HCT116 (cell line): ENCODE measurements at regions not wholly inside any gene's neighbourhood (a gene's known extent, or its start where the extent isn't known, plus 50 kb on each side); places are given as distances from the start of the nearest gene placed in this dataset.

Experiments
- ATAC-seq: fragments of 200-7000 bp; cut with Tn5 transposase; 2 replicates; pipeline ENCODE4 v1.9.1; 2020; ENCODE audit warnings: mild to moderate bottlenecking, moderate library complexity
- BruUV-seq: library from RNA; stranded (reverse); fragments of 400-500 nt; replicated peaks from 2 replicates; lab custom pipeline; 2021; lab: Mats Ljungman, UMichigan
- CTCF ChIA-PET: fragments of 300-600 bp; sonication (Branson Sonifier 250); formaldehyde crosslinking; loops from one replicate; lab custom pipeline; 2021; ENCODE audit warnings: antibody characterized with exemption; lab: Charles Lee
- POLR2A ChIA-PET: fragments of 300-600, 350-600 bp; sonication (Branson Sonifier 250); formaldehyde crosslinking; loops from one replicate; lab custom pipeline; 2021; ENCODE audit warnings: antibody characterized with exemption; lab: Charles Lee
- RAD21 ChIA-PET, 2 experiments: fragments of 300-600 bp; sonication (Branson Sonifier 250); formaldehyde crosslinking; loops; one replicate each; lab custom pipeline; 2023; ENCODE audit warnings: low total read pairs in 2 of 2; ENCODE audit not compliant: uncharacterized antibody in 2 of 2, unreplicated experiment in 2 of 2, low non-redundant PET in 1 of 2; lab: Charles Lee
- DNase-seq: peaks from one replicate; pipeline ENCODE4 v3.0.0-alpha.2; 2010; ENCODE audit warnings: low read depth, low spot score
- H2AFZ ChIP-seq: fragments of 200-600 bp; shearing (Covaris generic), sonication (generic); 2 replicates; pipeline ENCODE4 v1.6.1; 2017; ENCODE audit warnings: low read depth, mixed run types, mixed read lengths, antibody characterized with exemption, low read length; ENCODE audit not compliant: poor library complexity, severe bottlenecking
- H3K27ac ChIP-seq: 2 replicates; pipeline ENCODE4 v1.5.1; 2012; ENCODE audit warnings: low read depth, low read length
- H3K27me3 ChIP-seq: fragments of 200-600 bp; sonication (generic); 2 replicates; pipeline ENCODE4 v1.6.1; 2016; ENCODE audit warnings: mixed run types, low read length, mixed read lengths; ENCODE audit not compliant: insufficient read depth
- H3K36me3 ChIP-seq, 2 experiments: fragments of 200-500 bp in 1 of 2; fragments of 200-600 bp in 1 of 2; sonication (Bioruptor generic) in 1 of 2; sonication (generic) in 1 of 2; 2 replicates each; pipeline versions ENCODE4 v1.5.1 to v1.6.1; 2014 to 2016; ENCODE audit warnings: low read length in 2 of 2, inconsistent platforms in 1 of 2, mixed read lengths in 1 of 2, mixed run types in 1 of 2; ENCODE audit not compliant: insufficient read depth in 2 of 2, control insufficient read depth in 1 of 2
- H3K4me1 ChIP-seq, 2 experiments: fragments of 200-600 bp in 1 of 2; sonication (generic) in 1 of 2; 2 replicates each; pipeline versions ENCODE4 v1.5.1 to v1.6.1; 2012 to 2017; ENCODE audit warnings: low read length in 2 of 2, inconsistent platforms in 1 of 2, mild to moderate bottlenecking in 1 of 2, mixed read lengths in 1 of 2, mixed run types in 1 of 2, moderate library complexity in 1 of 2; ENCODE audit not compliant: insufficient read depth in 2 of 2, control insufficient read depth in 1 of 2
- H3K4me2 ChIP-seq: fragments of 200-600 bp; sonication (generic); 2 replicates; pipeline ENCODE4 v1.6.1; 2017; ENCODE audit warnings: mixed run types, low read length, mixed read lengths
- H3K4me3 ChIP-seq, 2 experiments: fragments of 200-600 bp in 1 of 2; sonication (generic) in 1 of 2; replicated peaks in 1 of 2; 2 replicates each; pipeline ENCODE4 v1.5.1; 2011 to 2016; ENCODE audit warnings: low read length in 2 of 2, control low read depth in 1 of 2, low read depth in 1 of 2, mild to moderate bottlenecking in 1 of 2, mixed read lengths in 1 of 2, mixed run types in 1 of 2
- H3K79me2 ChIP-seq: fragments of 200-600 bp; sonication (generic); 2 replicates; pipeline ENCODE4 v1.6.1; 2017; ENCODE audit warnings: mild to moderate bottlenecking, mixed run types, low read length, moderate library complexity, mixed read lengths; ENCODE audit not compliant: insufficient read depth
- H3K9ac ChIP-seq: fragments of 200-600 bp; sonication (generic); 2 replicates; pipeline ENCODE4 v1.6.1; 2016; ENCODE audit warnings: low read length, mixed read lengths
- H3K9me2 ChIP-seq: fragments of 200-600 bp; sonication (generic), shearing (Covaris generic); 2 replicates; pipeline ENCODE4 v1.6.1; 2017; ENCODE audit warnings: mixed run types, mild to moderate bottlenecking, moderate library complexity; ENCODE audit not compliant: insufficient read depth
- H3K9me3 ChIP-seq, 2 experiments: fragments of 200-500 bp in 1 of 2; fragments of 200-600 bp in 1 of 2; sonication (Bioruptor generic) in 1 of 2; sonication (generic) in 1 of 2; 2 replicates each; pipeline ENCODE4 v1.6.1; 2014 to 2017; ENCODE audit warnings: low read length in 2 of 2, mixed read lengths in 2 of 2, inconsistent platforms in 1 of 2, low read depth in 1 of 2, mild to moderate bottlenecking in 1 of 2, mixed run types in 1 of 2, moderate library complexity in 1 of 2; ENCODE audit not compliant: control insufficient read depth in 1 of 2, insufficient read depth in 1 of 2
- H4K20me1 ChIP-seq: fragments of 200-600 bp; sonication (generic), shearing (Covaris generic); 2 replicates; pipeline ENCODE4 v1.6.1; 2017; ENCODE audit warnings: mixed run types, mild to moderate bottlenecking, moderate library complexity; ENCODE audit not compliant: insufficient read depth
- ATF3 ChIP-seq: IDR thresholded peaks from 2 replicates; pipeline ENCODE4 v1.6.1; 2012
- EGR1 ChIP-seq: IDR thresholded peaks from 2 replicates; pipeline ENCODE4 v1.6.1; 2012; ENCODE audit warnings: low read depth
- EZH2 ChIP-seq: fragments of 200-600 bp; sonication (generic); IDR thresholded peaks from 2 replicates; pipeline ENCODE4 v1.6.1; 2017; ENCODE audit warnings: antibody characterized with exemption, mixed run types
- FOSL1 ChIP-seq: IDR thresholded peaks from 2 replicates; pipeline ENCODE4 v1.6.1; 2012; ENCODE audit warnings: low read depth
- JUND ChIP-seq: IDR thresholded peaks from 2 replicates; pipeline ENCODE4 v1.6.1; 2012
- POLR2A ChIP-seq: IDR thresholded peaks from 2 replicates; pipeline ENCODE4 v1.7.0; 2011; ENCODE audit warnings: borderline replicate concordance; ENCODE audit not compliant: insufficient read depth, insufficient read length; ENCODE audit errors: extremely low read depth
- RAD21 ChIP-seq: IDR thresholded peaks from 2 replicates; pipeline ENCODE4 v1.6.1; 2012; ENCODE audit warnings: low read depth, mild to moderate bottlenecking
- SP1 ChIP-seq: IDR thresholded peaks from 2 replicates; pipeline ENCODE4 v1.6.1; 2012; ENCODE audit warnings: low read depth
- SRF ChIP-seq: IDR thresholded peaks from 2 replicates; pipeline ENCODE4 v1.6.1; 2012; ENCODE audit warnings: low read depth
- ZFX ChIP-seq: fragments of 450-650 bp; IDR thresholded peaks from 2 replicates; pipeline ENCODE4 v1.6.1; 2017
- ZNF274 ChIP-seq: fragments of 200-500 bp; sonication (Bioruptor generic); IDR thresholded peaks from 2 replicates; pipeline ENCODE4 v1.6.1; 2014; ENCODE audit warnings: mild to moderate bottlenecking, low read depth, low read length, inconsistent platforms
- intact Hi-C: fragments of 100-400 bp; cut with micrococcal nuclease; formaldehyde crosslinking; loops from 2 replicates; pipeline ENCODE4 v1.10.0; 2022
- TF ChIP-seq, protein P1 (sequence below): IDR thresholded peaks from 2 replicates; pipeline ENCODE4 v1.6.1; 2012
- TF ChIP-seq, protein P2 (sequence below): IDR thresholded peaks from 2 replicates; pipeline ENCODE4 v1.6.1; 2011; ENCODE audit warnings: mild to moderate bottlenecking, low read length, moderate library complexity; ENCODE audit not compliant: insufficient replicate concordance; ENCODE audit errors: extremely low read depth
- TF ChIP-seq, protein P3 (sequence below): IDR thresholded peaks from 2 replicates; pipeline ENCODE4 v1.6.1; 2012; ENCODE audit warnings: low read depth

- Histone ChIP-seq H3K36me3 (no peaks in the 10 kb centered on the region), H3K4me2 (no peak overlapping the region), H3K27me3 (peaks cover 16% of the 10 kb centered on the region), H3K79me2 (no peaks in the 10 kb centered on the region), H3K4me3 (no peak overlapping the region), H2AFZ (no peak overlapping the region), H3K27ac (no peak overlapping the region), H4K20me1 (no peaks in the 10 kb centered on the region), H3K9ac (no peak overlapping the region), H3K9me3 (no peaks in the 10 kb centered on the region), H3K4me1 (no peaks in the 10 kb centered on the region), H3K9me2 (no peaks in the 10 kb centered on the region)
- TF ChIP-seq ZFX (no peak), JUND (no peak), EZH2 (no peak), FOSL1 (no peak), ATF3 (no peak), POLR2A (no peak), SRF (no peak), SP1 (no peak), ZNF274 (no peak), EGR1 (no peak), RAD21 (no peak)
- TF ChIP-seq, protein P1, sequence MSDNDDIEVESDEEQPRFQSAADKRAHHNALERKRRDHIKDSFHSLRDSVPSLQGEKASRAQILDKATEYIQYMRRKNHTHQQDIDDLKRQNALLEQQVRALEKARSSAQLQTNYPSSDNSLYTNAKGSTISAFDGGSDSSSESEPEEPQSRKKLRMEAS: no peak
- TF ChIP-seq, protein P2, sequence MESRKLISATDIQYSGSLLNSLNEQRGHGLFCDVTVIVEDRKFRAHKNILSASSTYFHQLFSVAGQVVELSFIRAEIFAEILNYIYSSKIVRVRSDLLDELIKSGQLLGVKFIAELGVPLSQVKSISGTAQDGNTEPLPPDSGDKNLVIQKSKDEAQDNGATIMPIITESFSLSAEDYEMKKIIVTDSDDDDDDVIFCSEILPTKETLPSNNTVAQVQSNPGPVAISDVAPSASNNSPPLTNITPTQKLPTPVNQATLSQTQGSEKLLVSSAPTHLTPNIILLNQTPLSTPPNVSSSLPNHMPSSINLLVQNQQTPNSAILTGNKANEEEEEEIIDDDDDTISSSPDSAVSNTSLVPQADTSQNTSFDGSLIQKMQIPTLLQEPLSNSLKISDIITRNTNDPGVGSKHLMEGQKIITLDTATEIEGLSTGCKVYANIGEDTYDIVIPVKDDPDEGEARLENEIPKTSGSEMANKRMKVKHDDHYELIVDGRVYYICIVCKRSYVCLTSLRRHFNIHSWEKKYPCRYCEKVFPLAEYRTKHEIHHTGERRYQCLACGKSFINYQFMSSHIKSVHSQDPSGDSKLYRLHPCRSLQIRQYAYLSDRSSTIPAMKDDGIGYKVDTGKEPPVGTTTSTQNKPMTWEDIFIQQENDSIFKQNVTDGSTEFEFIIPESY: no peak
- TF ChIP-seq, protein P3, sequence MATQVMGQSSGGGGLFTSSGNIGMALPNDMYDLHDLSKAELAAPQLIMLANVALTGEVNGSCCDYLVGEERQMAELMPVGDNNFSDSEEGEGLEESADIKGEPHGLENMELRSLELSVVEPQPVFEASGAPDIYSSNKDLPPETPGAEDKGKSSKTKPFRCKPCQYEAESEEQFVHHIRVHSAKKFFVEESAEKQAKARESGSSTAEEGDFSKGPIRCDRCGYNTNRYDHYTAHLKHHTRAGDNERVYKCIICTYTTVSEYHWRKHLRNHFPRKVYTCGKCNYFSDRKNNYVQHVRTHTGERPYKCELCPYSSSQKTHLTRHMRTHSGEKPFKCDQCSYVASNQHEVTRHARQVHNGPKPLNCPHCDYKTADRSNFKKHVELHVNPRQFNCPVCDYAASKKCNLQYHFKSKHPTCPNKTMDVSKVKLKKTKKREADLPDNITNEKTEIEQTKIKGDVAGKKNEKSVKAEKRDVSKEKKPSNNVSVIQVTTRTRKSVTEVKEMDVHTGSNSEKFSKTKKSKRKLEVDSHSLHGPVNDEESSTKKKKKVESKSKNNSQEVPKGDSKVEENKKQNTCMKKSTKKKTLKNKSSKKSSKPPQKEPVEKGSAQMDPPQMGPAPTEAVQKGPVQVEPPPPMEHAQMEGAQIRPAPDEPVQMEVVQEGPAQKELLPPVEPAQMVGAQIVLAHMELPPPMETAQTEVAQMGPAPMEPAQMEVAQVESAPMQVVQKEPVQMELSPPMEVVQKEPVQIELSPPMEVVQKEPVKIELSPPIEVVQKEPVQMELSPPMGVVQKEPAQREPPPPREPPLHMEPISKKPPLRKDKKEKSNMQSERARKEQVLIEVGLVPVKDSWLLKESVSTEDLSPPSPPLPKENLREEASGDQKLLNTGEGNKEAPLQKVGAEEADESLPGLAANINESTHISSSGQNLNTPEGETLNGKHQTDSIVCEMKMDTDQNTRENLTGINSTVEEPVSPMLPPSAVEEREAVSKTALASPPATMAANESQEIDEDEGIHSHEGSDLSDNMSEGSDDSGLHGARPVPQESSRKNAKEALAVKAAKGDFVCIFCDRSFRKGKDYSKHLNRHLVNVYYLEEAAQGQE: no peak
- CTCF ChIA-PET: no interaction called here
- POLR2A ChIA-PET: no interaction called here
- RAD21 ChIA-PET: no interaction called here
- no TSS peak for BruUV-seq
- intact Hi-C loops: no loop called here
- no peak for DNase-seq
- no peak for ATAC-seq
These were observed 150.9 kb upstream of the COBL start for GRCh38 chr7:51467384-51468017.
